GM10248 (cell line): ENCODE measurements at regions not wholly inside any gene's neighbourhood (a gene's known extent, or its start where the extent isn't known, plus 50 kb on each side); places are given as distances from the start of the nearest gene placed in this dataset.

ENCODE experiments used
- CTCF ChIA-PET: fragments of 300-600 bp; sonication (Branson Sonifier 250); formaldehyde crosslinking; extraction: SDS; loops from one replicate; lab custom pipeline; 2021; ENCODE audit warnings: antibody characterized with exemption; lab: Yijun Ruan, JAX
- POLR2A ChIA-PET: fragments of 350-650 bp; sonication (Branson Sonifier 250); formaldehyde crosslinking; extraction: SDS; loops from one replicate; lab custom pipeline; 2020; ENCODE audit warnings: antibody characterized with exemption; lab: Yijun Ruan, JAX
- DNase-seq: peaks from one replicate; pipeline ENCODE4 v3.0.0; 2012; ENCODE audit errors: extremely low spot score
- CTCF ChIP-seq: IDR thresholded peaks from 2 replicates; pipeline ENCODE4 v1.5.1; 2012; ENCODE audit warnings: mild to moderate bottlenecking, low read depth; ENCODE audit errors: extremely low read depth, missing control alignments, control extremely low read depth

GRCh38 chr12:28925719-28926376 lies 223.2 kb upstream of the FAR2 start:
- no peak for DNase-seq
- no peak for TF ChIP-seq CTCF
- ChIA-PET CTCF (no interaction called here), POLR2A (no interaction called here)

- TF ChIP-seq CTCF, result no peak
- ChIA-PET CTCF (no interaction called here), POLR2A (no interaction called here)
- DNase-seq, result no peak
These were observed 218.4 kb upstream of the FAR2 start for GRCh38 chr12:28930704-28931103.

GRCh38 chr12:28933176-28933575 lies 215.9 kb upstream of the FAR2 start:
- CTCF ChIA-PET, result interaction anchor here (1.9 kb wide), 1 partner anchor 18 kb away, joined by 7 read pairs; no protein-coding TSS in a partner anchor
- TF ChIP-seq CTCF, result no peak
- POLR2A ChIA-PET, result no interaction called here
- DNase-seq, result no peak

- TF ChIP-seq CTCF, result no peak
- no peak for DNase-seq
- POLR2A ChIA-PET, result no interaction called here
- CTCF ChIA-PET, result interaction anchor here (1.9 kb wide), 1 partner anchor 19 kb away, joined by 7 read pairs; no protein-coding TSS in a partner anchor
These were observed 215.1 kb upstream of the FAR2 start for GRCh38 chr12:28933864-28934527.

GRCh38 chr12:28936221-28936620 lies 212.9 kb upstream of the FAR2 start:
- no peak for TF ChIP-seq CTCF
- POLR2A ChIA-PET, result no interaction called here
- CTCF ChIA-PET, result no interaction called here
- DNase-seq, result no peak

- POLR2A ChIA-PET, result no interaction called here
- CTCF ChIA-PET, result no interaction called here
- TF ChIP-seq CTCF, result no peak
- no peak for DNase-seq
These were observed 212.4 kb upstream of the FAR2 start for GRCh38 chr12:28936711-28937110.
